ENCODE measurements at regions not wholly inside any gene's neighbourhood (a gene's known extent, or its start where the extent isn't known, plus 50 kb on each side); places are given as distances from the start of the nearest gene placed in this dataset.

DNA sequence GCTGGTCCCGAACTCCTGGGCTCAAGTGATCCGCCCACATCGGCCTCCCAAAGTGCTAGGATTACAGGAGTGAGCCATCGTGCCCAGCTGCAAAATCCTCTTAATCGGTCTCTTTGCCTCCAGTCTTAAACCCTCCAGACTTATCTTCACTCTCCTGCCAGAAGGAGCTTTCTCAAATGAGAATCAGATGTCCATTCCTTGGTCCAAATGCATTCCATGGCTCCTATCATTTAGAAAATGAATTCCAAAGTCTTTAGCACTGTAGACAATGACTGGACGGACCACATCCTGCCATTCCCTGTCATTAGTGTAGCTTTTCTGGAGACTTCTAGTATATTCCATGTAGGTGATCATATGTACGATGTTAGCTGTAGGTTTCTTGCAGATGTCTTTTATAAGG, 141.9 kb downstream of the ID4 start:
- no peak overlapping the region for H3K9ac ChIP-seq (ENCODE audit: low read depth, low read length)
- H3K36me3 ChIP-seq (ENCODE audit: control insufficient read depth, insufficient read depth, low read length): no peaks in the 10 kb centered on the region
- POLR2A ChIA-PET (ENCODE audit: unreplicated experiment): no interaction called here
- H3K9me1 ChIP-seq (ENCODE audit: insufficient read depth, low read length): no peaks in the 10 kb centered on the region
- peaks cover 9% of the 10 kb centered on the region for H3K9me3 ChIP-seq (ENCODE audit: control insufficient read depth, insufficient read depth, low read length)
- H2AK9ac ChIP-seq (replicated peaks; ENCODE audit: low read depth, low read length, poor library complexity): no peak overlapping the region
- H2AFZ ChIP-seq (replicated peaks; ENCODE audit: low read length, poor library complexity): no peak overlapping the region
- 37% methylated on average over 4 of the region's 7 CpGs; no CpG with 5 or more reads in 1 of the 2 experiments for WGBS, 2 experiments (ENCODE audit: extremely low coverage in 2 of 2, insufficient read length in 1 of 2)
- intact Hi-C loops (cut with micrococcal nuclease): no loop called here
- in situ Hi-C loops (cut with MboI; ENCODE audit: low sequenced_read_pairs): no loop called here
- no peaks in the 10 kb centered on the region for H3K27me3 ChIP-seq (ENCODE audit: control insufficient read depth, insufficient read depth, low read length)
- no peak overlapping the region for H2BK20ac ChIP-seq (ENCODE audit: low read depth, low read length)
- H2AK5ac ChIP-seq (ENCODE audit: low read depth, low read length): no peak overlapping the region
- no peak overlapping the region for H3K14ac ChIP-seq (replicated peaks; ENCODE audit: low read depth, low read length)
- no peaks in the 10 kb centered on the region for H3K4me1 ChIP-seq (ENCODE audit: control insufficient read depth, insufficient read depth, low read length)
- no peak overlapping the region for H4K91ac ChIP-seq (ENCODE audit: insufficient read depth, low read depth, low read length)
- H3K79me1 ChIP-seq (ENCODE audit: low read depth in 1 of 2, low read length in 2 of 2): no peaks in the 10 kb centered on the region
- no peaks in the 10 kb centered on the region for H4K20me1 ChIP-seq (ENCODE audit: insufficient read depth, low read length)
- H2BK5ac ChIP-seq (ENCODE audit: low read depth, low read length, poor library complexity, severe bottlenecking): no peak overlapping the region
- no peak overlapping the region for H3K4ac ChIP-seq (ENCODE audit: low read depth, low read length)
- CTCF ChIA-PET: no interaction called here
- ATAC-seq (ENCODE audit: low read depth) (no peak), DNase-seq (no peak)
- TF ChIP-seq NFE2L2 (IDR thresholded peaks at IDR 0.05; ENCODE audit: low read depth, low read length) (no peak), RAD21 (IDR thresholded peaks at IDR 0.05; ENCODE audit: low read length) (no peak), RCOR1 (IDR thresholded peaks at IDR 0.05; ENCODE audit: insufficient replicate concordance, low read length) (no peak), POLR2A (IDR thresholded peaks at IDR 0.05; ENCODE audit: low read depth, low read length) (no peak), MXI1 (IDR thresholded peaks at IDR 0.05; ENCODE audit: borderline replicate concordance, low read depth, low read length) (no peak), CHD1 (IDR thresholded peaks at IDR 0.05; ENCODE audit: low read depth, low read length) (no peak), MAZ (IDR thresholded peaks at IDR 0.05; ENCODE audit: borderline replicate concordance, low read depth, low read length) (no peak), CEBPB (IDR thresholded peaks at IDR 0.05; ENCODE audit: low read depth, low read length) (no peak), RFX5 (IDR thresholded peaks at IDR 0.05; ENCODE audit: low read depth, low read length) (no peak), FOS (IDR thresholded peaks at IDR 0.05; ENCODE audit: low read depth, low read length) (no peak), MAFK (IDR thresholded peaks at IDR 0.05; ENCODE audit: low read depth, low read length) (no peak), SMC3 (IDR thresholded peaks at IDR 0.05; ENCODE audit: low read depth, low read length) (no peak), BHLHE40 (IDR thresholded peaks at IDR 0.05; ENCODE audit: low read depth, low read length) (no peak)
- TF ChIP-seq, protein P1, sequence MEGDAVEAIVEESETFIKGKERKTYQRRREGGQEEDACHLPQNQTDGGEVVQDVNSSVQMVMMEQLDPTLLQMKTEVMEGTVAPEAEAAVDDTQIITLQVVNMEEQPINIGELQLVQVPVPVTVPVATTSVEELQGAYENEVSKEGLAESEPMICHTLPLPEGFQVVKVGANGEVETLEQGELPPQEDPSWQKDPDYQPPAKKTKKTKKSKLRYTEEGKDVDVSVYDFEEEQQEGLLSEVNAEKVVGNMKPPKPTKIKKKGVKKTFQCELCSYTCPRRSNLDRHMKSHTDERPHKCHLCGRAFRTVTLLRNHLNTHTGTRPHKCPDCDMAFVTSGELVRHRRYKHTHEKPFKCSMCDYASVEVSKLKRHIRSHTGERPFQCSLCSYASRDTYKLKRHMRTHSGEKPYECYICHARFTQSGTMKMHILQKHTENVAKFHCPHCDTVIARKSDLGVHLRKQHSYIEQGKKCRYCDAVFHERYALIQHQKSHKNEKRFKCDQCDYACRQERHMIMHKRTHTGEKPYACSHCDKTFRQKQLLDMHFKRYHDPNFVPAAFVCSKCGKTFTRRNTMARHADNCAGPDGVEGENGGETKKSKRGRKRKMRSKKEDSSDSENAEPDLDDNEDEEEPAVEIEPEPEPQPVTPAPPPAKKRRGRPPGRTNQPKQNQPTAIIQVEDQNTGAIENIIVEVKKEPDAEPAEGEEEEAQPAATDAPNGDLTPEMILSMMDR (conservative IDR thresholded peaks at IDR 0.05; ENCODE audit: low read depth, low read length): no peak
- TF ChIP-seq, protein P2, sequence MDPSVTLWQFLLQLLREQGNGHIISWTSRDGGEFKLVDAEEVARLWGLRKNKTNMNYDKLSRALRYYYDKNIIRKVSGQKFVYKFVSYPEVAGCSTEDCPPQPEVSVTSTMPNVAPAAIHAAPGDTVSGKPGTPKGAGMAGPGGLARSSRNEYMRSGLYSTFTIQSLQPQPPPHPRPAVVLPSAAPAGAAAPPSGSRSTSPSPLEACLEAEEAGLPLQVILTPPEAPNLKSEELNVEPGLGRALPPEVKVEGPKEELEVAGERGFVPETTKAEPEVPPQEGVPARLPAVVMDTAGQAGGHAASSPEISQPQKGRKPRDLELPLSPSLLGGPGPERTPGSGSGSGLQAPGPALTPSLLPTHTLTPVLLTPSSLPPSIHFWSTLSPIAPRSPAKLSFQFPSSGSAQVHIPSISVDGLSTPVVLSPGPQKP (IDR thresholded peaks at IDR 0.05; ENCODE audit: borderline replicate concordance, low read depth, low read length): no peak
- TF ChIP-seq, protein P3, sequence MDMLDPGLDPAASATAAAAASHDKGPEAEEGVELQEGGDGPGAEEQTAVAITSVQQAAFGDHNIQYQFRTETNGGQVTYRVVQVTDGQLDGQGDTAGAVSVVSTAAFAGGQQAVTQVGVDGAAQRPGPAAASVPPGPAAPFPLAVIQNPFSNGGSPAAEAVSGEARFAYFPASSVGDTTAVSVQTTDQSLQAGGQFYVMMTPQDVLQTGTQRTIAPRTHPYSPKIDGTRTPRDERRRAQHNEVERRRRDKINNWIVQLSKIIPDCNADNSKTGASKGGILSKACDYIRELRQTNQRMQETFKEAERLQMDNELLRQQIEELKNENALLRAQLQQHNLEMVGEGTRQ (IDR thresholded peaks at IDR 0.05; ENCODE audit: low read depth, low read length): no peak
- dilution Hi-C loops (cut with HindIII; ENCODE audit: low sequenced_read_pairs, unreplicated experiment): no loop called here
- H3K18ac ChIP-seq (ENCODE audit: low read depth, low read length): no peak overlapping the region
- no peak overlapping the region for H4K5ac ChIP-seq (ENCODE audit: low read depth, low read length)
- H4K8ac ChIP-seq (ENCODE audit: low read depth in 2 of 2, low read length in 2 of 2): no peak overlapping the region
- H2BK120ac ChIP-seq (ENCODE audit: low read depth, low read length): no peak overlapping the region
- no peak overlapping the region for H2BK15ac ChIP-seq (ENCODE audit: low read depth, low read length)
- H3K23ac ChIP-seq (ENCODE audit: low read depth, low read length): no peak overlapping the region
- no peak overlapping the region for H3K27ac ChIP-seq (ENCODE audit: insufficient read depth, low read length)
- no peak overlapping the region for H3K56ac ChIP-seq (ENCODE audit: extremely low read depth, insufficient read depth, low read length)
- no peak overlapping the region for H3K4me3 ChIP-seq (ENCODE audit: insufficient read depth, low read depth, low read length)
- no TSS peak for BruUV-seq (replicated peaks)
- H3K4me2 ChIP-seq (ENCODE audit: low read depth, low read length): no peak overlapping the region
